Heart right ventricle (tissue), 16 donors: ENCODE measurements at regions not wholly inside any gene's neighbourhood (a gene's known extent, or its start where the extent isn't known, plus 50 kb on each side); places are given as distances from the start of the nearest gene placed in this dataset.

ENCODE experiments used
- ATAC-seq, 8 donors: fragments of 200-7000 bp; cut with Tn5 transposase; one replicate each; pipeline ENCODE4 v1.9.1; 2020; ENCODE audit warnings: mild to moderate bottlenecking in 8 of 8, moderate library complexity in 8 of 8, moderate number of reproducible peaks in 1 of 8
- DNase-seq, 2 donors: peaks; one replicate each; pipeline ENCODE4 v3.0.0-alpha.2; 2020
- H3K27ac ChIP-seq, 10 donors: fragments of 200-600 bp; sonication (generic) in 2 of 10; one replicate each; pipeline versions ENCODE4 v1.5.0 to v1.8.0; 2020 to 2022; ENCODE audit warnings: mild to moderate bottlenecking in 3 of 10
- H3K27me3 ChIP-seq, 7 donors: fragments of 200-600 bp; one replicate each; pipeline ENCODE4 v1.8.0; 2021 to 2022; ENCODE audit warnings: mild to moderate bottlenecking in 2 of 7
- H3K36me3 ChIP-seq, 9 donors: fragments of 200-600 bp; sonication (generic) in 1 of 9; one replicate each; pipeline versions ENCODE4 v1.5.0 to v1.8.0; 2020 to 2022; ENCODE audit warnings: mild to moderate bottlenecking in 2 of 9
- H3K4me1 ChIP-seq, 9 donors: fragments of 200-600 bp; sonication (generic) in 1 of 9; one replicate each; pipeline versions ENCODE4 v1.5.0 to v1.8.0; 2020 to 2022; ENCODE audit warnings: mild to moderate bottlenecking in 4 of 9
- H3K4me3 ChIP-seq, 10 donors: fragments of 200-600 bp; sonication (generic) in 2 of 10; one replicate each; pipeline versions ENCODE4 v1.5.0 to v1.8.0; 2020 to 2022; ENCODE audit warnings: mild to moderate bottlenecking in 7 of 10, moderate library complexity in 2 of 10
- H3K9me3 ChIP-seq, 11 donors: fragments of 200-600 bp in 10 of 11; sonication (generic) in 2 of 11; one replicate each; pipeline versions ENCODE4 v1.5.0 to v1.8.0; 2013 to 2022; ENCODE audit warnings: mild to moderate bottlenecking in 2 of 11, control low read depth in 1 of 11, moderate library complexity in 1 of 11
- WGBS, 2 donors: extraction: QIAGEN DNeasy Blood & Tissue Kit; methylation state at CpG; one replicate each; pipeline ENCODE4 v1.1.7; 2013; ENCODE audit warnings: inconsistent platforms in 1 of 2; 5-methylcytosine and 5-hydroxymethylcytosine counted together
- intact Hi-C, 10 donors: fragments of 100-400 bp; cut with DNase I; formaldehyde crosslinking; loops; one replicate each; pipeline versions ENCODE4 v1.11.1 to v1.14.2; 2022
- TF ChIP-seq, protein P1 (sequence below), 9 donors: fragments of 200-600 bp; sonication (generic) in 2 of 9; IDR thresholded peaks; one replicate each; pipeline versions ENCODE4 v1.5.0 to v1.8.0; 2021 to 2022; ENCODE audit warnings: antibody characterized with exemption in 9 of 9, mild to moderate bottlenecking in 5 of 9, moderate library complexity in 1 of 9
- donor health status: Arrhythmogenic right ventricular cardiomyopathy.
- donor health status: ischemic (EF 13 %, LVEDD 7.1; RV severe dilation, severe dysfunction).
- donor health status: healthy with polysubstance abuse.
- donor health status: DM: no; HTN: yes; CAD: no.
- donor health status: DM: no; HTN: no; CAD: no.
- donor health status: ischemic (EF 25% LVEDD 6.9; RV normal size, moderate dysfunction).
- donor health status: ischemic (EF 25% LVEDD 5.7; RV mildly dilated, moderate dysfunction).
- donor health status: healthy.
- donor health status: DM: yes; HTN: yes; CAD: no.
- donor health status: Ischemic cardiomyopathy.
- donor health status: ischemic (EF 35%, LVEDD 5.7; RV mildly dilated, moderate dysfunction).
- donor health status: nonischemic (EF 11% LVEDD 7.7; RV severe dilation, severe dysfunction).
- donor health status: DM: yes; HTN: yes; CAD: no.
- donor health status: PGD.
- donor health status: ischemic (EF 29% LVEDD 5.4; RV normal size, mild dysfunction).
- donor health status: nonischemic (EF 23%, LVEDD 6.1; RV moderate dilation, normal function).

GRCh38 chr4:74540193-74540592 is 95.3 kb downstream of the AREG start:
- TF ChIP-seq, protein P1, sequence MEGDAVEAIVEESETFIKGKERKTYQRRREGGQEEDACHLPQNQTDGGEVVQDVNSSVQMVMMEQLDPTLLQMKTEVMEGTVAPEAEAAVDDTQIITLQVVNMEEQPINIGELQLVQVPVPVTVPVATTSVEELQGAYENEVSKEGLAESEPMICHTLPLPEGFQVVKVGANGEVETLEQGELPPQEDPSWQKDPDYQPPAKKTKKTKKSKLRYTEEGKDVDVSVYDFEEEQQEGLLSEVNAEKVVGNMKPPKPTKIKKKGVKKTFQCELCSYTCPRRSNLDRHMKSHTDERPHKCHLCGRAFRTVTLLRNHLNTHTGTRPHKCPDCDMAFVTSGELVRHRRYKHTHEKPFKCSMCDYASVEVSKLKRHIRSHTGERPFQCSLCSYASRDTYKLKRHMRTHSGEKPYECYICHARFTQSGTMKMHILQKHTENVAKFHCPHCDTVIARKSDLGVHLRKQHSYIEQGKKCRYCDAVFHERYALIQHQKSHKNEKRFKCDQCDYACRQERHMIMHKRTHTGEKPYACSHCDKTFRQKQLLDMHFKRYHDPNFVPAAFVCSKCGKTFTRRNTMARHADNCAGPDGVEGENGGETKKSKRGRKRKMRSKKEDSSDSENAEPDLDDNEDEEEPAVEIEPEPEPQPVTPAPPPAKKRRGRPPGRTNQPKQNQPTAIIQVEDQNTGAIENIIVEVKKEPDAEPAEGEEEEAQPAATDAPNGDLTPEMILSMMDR (IDR thresholded peaks at IDR 0.05), result no peak
- Histone ChIP-seq H3K9me3 (no peaks in the 10 kb centered on the region), H3K36me3 (no peaks in the 10 kb centered on the region), H3K4me1 (peaks cover 0 to 29% (median 5%) of the 10 kb centered on the region in 9 donors), H3K27ac (no peak overlapping the region), H3K4me3 (no peak overlapping the region), H3K27me3 (no peaks in the 10 kb centered on the region)
- ATAC-seq, result no peak
- intact Hi-C loops, result loop anchor here in 3 of 10 donors (10.0 kb wide), 3 partner anchors 55 to 135 kb away; no protein-coding TSS in a partner anchor
- 75 to 85% methylated on average over 1 of the region's 1 CpG for WGBS, 2 donors
- no peak for DNase-seq

- TF ChIP-seq, protein P1 (IDR thresholded peaks at IDR 0.05), result no peak
- intact Hi-C loops, result loop anchor here in 3 of 10 donors (10.0 kb wide), 3 partner anchors 53 to 133 kb away; no protein-coding TSS in a partner anchor
- no peak overlapping the region for H3K27ac ChIP-seq
- peaks cover 0 to 35% (median 5%) of the 10 kb centered on the region in 9 donors for H3K4me1 ChIP-seq
- WGBS, 2 donors, result 43 to 57% methylated on average over 9 of the region's 9 CpGs
- no peak overlapping the region for H3K4me3 ChIP-seq
- H3K9me3 ChIP-seq, result no peaks in the 10 kb centered on the region
- H3K36me3 ChIP-seq, result no peaks in the 10 kb centered on the region
- DNase-seq, result no peak
- peak in 1 of 8 donors; percentile 44 for ATAC-seq
- no peaks in the 10 kb centered on the region for H3K27me3 ChIP-seq
These were observed 96.7 kb downstream of the AREG start for GRCh38 chr4:74541667-74542066.

GRCh38 chr4:74543231-74543781 is 98.4 kb downstream of the AREG start:
- DNase-seq, result no peak
- no peak for ATAC-seq
- intact Hi-C loops, result loop anchor here in 3 of 10 donors (10.0 kb wide), 3 partner anchors 51 to 131 kb away; no protein-coding TSS in a partner anchor
- no peaks in the 10 kb centered on the region for H3K27me3 ChIP-seq
- H3K4me3 ChIP-seq, result no peak overlapping the region
- H3K27ac ChIP-seq, result no peak overlapping the region
- H3K9me3 ChIP-seq, result no peaks in the 10 kb centered on the region
- WGBS, 2 donors, result 18 to 27% methylated on average over 3 of the region's 3 CpGs
- peaks cover 0 to 35% (median 5%) of the 10 kb centered on the region in 9 donors for H3K4me1 ChIP-seq
- no peaks in the 10 kb centered on the region for H3K36me3 ChIP-seq
- TF ChIP-seq, protein P1 (IDR thresholded peaks at IDR 0.05), result no peak

- H3K4me3 ChIP-seq, result no peak overlapping the region
- no peaks in the 10 kb centered on the region for H3K36me3 ChIP-seq
- intact Hi-C loops, result loop anchor here in 3 of 10 donors (10.0 kb wide), 3 partner anchors 51 to 131 kb away; no protein-coding TSS in a partner anchor
- no peak overlapping the region for H3K27ac ChIP-seq
- TF ChIP-seq, protein P1 (IDR thresholded peaks at IDR 0.05), result no peak
- DNase-seq, result no peak
- H3K9me3 ChIP-seq, result no peaks in the 10 kb centered on the region
- no peak for ATAC-seq
- 69 to 71% methylated on average over 2 of the region's 2 CpGs for WGBS, 2 donors
- H3K4me1 ChIP-seq, result peaks cover 0 to 35% (median 5%) of the 10 kb centered on the region in 9 donors
- no peaks in the 10 kb centered on the region for H3K27me3 ChIP-seq
These were observed 99.0 kb downstream of the AREG start for GRCh38 chr4:74543983-74544382.
